NOMO-1 (cell line): ENCODE measurements at regions not wholly inside any gene's neighbourhood (a gene's known extent, or its start where the extent isn't known, plus 50 kb on each side); places are given as distances from the start of the nearest gene placed in this dataset.

ENCODE experiments used
- DNase-seq, 2 experiments: peaks; one replicate each; lab custom pipeline; 2025; ENCODE audit not compliant: unreplicated experiment in 2 of 2; lab: John Stamatoyannopoulos, UW

DNA sequence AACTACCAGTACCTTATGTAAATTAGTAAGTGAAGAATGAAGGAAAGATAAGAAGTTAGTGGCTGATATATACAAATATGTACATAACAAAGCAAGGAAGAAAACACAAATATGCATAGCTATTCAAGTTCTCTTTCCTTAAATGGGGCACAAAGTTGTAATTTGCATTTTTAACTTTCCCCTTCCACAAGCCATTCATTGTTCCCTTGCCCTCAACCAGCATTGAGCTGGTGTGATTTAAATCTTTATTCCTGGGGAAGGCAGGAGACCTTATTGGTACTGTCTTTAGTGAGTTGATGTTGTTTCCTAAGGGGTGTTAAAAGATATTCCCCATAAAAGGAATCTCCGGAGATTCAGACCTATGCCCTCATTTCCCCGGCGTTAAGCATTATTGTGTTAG is 735.3 kb downstream of the PCDH18 start:
- no peak for DNase-seq

DNA sequence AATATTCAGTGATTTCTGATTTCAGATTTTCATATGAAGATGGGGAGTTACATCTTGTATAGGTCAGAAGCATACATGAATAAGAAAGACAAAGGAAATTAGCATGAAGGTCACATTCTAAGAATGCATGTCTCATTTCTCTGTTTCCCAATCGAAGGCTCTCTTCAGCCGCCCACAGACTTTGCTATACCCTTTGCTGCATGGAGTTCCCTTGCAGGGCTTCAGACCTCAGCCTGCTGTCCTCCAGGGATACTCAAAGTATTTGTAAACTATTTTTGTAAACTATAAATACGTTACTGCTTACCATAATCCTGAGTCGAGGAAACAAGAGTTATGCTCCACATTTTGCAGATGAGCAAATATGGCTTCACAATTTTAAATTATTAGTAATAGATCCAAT is 738.4 kb downstream of the PCDH18 start:
- DNase-seq, result no peak

DNA sequence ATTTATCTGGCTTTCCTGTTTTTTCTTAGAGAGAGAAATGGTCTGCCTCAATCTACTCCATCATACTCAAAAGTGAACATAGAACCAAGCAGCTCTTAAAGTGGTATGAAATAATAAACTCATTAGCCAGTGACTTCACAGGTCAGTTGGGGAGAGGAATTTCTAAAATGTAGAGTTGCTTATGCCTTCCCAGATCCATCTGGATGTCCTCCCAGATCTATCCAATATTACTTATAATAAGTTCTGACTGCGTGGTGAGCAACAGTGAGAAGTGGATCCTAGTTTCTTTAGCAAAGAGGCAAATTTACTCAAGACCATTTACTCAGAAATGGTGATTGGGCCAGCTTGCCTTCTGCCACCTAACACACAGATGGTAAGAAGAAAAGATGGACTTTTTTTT is 748.0 kb downstream of the PCDH18 start:
- no peak for DNase-seq

- DNase-seq, result no peak
Observed at GRCh38 chr4:136769717-136770116, 762.6 kb downstream of the PCDH18 start.

- DNase-seq, result no peak
Observed at GRCh38 chr4:136768925-136769275, 763.4 kb downstream of the PCDH18 start.

GRCh38 chr4:136768213-136768924 is 763.9 kb downstream of the PCDH18 start:
- no peak for DNase-seq

DNA sequence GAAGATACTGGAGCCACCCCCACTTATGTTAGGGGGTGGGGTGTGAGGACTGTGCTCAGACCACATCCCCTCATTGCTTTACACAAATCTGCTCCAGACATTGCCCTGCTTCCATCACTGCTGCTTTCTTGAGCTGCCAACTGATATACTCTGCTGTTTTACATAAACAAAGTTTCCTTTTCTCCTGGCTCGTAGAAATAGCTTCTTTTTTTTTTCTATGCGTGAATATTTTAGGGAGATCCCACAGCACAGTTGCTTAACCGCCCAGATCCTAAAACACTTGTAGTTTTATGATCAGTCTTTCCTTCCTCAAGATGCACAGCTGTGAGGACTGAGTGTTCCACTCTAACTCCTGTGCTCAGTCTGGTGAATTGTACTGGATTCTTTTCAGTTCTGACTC is 768.4 kb downstream of the PCDH18 start:
- no peak for DNase-seq

- no peak for DNase-seq
Observed at GRCh38 chr4:136755531-136755916, 776.8 kb downstream of the PCDH18 start.

DNA sequence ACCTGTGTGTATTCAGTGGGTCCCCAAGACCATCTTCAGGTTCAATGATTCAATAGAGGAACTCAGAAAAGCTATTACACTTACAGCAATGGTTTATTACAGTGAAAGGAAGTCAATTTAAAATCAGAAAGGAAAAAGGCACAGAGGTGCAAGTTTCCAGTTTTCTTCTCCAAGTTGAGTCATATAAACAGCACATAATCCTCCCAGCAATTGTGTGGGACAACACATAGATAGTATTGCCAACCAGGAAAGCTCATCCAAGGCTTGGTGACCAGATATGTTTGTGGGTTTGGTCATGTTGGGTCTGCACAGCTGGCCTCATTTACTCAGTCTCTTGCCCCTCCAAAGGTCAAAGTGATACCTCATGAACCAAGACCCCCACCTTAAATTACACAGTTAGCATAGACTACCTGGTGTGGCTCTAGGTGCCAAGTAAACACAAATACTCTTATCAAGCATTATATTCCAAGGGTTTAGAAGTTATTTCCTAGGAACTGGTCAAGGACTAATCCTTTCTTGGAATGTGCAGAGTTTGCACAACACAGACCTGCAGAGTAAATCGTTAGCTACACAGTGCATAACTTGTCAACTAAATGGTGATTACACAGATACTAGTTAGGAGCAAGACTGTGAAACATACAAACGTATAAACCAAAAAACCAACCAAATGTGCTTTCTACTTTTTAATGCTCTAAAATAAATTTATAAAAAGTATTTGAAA is 777.3 kb downstream of the PCDH18 start:
- DNase-seq, result no peak

GRCh38 chr4:136751556-136751955 is 780.7 kb downstream of the PCDH18 start:
- no peak for DNase-seq

DNA sequence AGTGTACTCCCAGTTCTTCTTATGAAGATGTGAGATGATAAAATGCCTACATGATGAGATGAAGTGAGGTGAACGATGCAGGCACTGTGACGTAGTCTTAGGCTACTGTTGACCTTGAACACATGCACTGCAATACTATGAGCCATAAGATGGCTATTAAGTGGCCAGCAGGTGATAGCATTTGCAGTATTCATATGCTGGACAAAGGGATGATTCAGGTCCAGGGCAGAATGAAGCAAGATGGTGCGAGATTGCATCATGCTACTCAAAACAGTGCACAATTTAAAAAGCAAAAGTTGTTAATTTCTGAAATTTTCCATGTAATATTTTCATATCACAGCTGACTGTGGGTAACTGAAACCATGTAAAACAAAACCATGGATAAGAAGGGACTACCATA is 781.4 kb downstream of the PCDH18 start:
- no peak for DNase-seq

DNA sequence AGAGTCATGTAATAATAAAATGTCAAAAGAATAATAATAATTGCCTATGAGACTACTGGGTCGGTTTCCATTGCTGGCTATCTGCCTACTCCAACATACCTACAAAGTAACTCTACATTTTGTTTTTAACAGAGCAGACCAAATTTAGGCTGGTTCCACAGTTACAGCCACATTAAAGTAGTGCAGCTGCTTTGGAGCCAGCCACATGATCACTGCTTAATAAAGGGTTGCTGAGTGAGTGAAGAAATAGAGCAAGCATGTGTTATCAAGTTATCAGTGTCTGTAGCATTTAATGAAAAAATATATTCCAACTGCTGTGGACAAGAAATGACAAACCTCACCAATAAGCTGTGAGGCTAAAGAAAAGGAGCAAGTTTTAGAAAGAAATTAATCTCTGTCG is 782.3 kb downstream of the PCDH18 start:
- no peak for DNase-seq

DNA sequence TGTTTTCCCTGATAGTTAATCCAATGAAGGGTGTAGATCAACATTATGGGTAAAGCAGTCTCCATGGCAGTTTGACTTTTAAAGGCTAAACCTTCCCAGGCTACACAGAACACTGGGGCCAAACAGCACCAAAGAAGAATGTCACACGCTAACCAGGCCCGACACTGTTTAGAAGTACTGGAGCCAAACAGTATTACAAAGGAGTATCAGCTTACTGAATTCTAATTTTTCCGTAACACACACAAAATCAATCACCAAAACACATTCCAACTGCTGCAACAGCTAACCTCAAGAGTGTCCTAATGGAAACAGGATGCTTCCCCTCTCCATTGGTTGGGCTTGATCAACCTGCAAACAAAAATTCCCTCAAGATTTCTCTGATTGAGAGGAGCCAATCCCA is 783.5 kb downstream of the PCDH18 start:
- DNase-seq, result no peak

GRCh38 chr4:136748165-136748564 is 784.1 kb downstream of the PCDH18 start:
- DNase-seq, result no peak

DNA sequence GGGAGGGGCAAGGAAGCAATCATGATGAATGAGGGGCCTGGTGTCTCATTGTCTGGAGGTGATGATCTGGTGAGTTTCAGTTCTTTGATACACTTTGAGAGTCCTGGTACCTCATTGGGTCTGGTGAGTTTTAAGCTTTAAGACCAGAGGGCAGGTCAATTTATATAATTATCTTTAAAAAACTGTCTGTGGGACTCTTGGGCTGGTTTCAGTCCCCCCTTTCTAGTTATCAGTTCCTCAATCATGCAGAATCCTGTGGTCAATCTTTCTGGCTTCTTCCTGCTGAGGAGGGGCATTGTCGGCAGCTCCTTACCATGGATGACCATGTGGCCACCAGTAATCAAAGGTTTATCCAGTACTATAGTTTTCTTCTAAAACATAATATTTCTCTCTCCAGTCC is 789.1 kb downstream of the PCDH18 start:
- no peak for DNase-seq

GRCh38 chr4:136742333-136742732 is 790.0 kb downstream of the PCDH18 start:
- no peak for DNase-seq

DNA sequence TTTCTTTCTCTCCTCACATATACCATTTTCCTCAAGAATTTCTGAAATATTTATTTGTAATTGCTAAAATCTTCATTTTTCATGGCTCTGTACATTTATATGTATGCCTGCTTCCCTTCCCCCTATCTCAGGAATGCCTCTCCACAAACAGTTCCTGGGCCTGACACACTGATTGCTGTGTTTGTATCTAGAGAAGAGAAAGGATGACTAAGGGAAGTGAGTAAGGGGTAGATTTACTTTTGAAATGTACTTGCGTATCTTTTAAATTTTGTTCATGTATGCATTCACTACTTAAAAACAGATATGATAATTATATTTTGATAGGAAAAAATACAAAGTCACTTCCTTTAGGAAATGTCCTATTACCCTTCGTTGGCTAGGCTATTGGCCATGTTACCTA is 790.8 kb downstream of the PCDH18 start:
- DNase-seq, result no peak

- DNase-seq, result no peak
Observed at GRCh38 chr4:136740326-136740725, 792.0 kb downstream of the PCDH18 start.

GRCh38 chr4:136737066-136737465 is 795.2 kb downstream of the PCDH18 start:
- DNase-seq, result no peak

GRCh38 chr4:136731025-136731424 is 801.3 kb downstream of the PCDH18 start:
- no peak for DNase-seq

GRCh38 chr4:136725286-136726081 is 806.8 kb downstream of the PCDH18 start:
- DNase-seq, result no peak

DNA sequence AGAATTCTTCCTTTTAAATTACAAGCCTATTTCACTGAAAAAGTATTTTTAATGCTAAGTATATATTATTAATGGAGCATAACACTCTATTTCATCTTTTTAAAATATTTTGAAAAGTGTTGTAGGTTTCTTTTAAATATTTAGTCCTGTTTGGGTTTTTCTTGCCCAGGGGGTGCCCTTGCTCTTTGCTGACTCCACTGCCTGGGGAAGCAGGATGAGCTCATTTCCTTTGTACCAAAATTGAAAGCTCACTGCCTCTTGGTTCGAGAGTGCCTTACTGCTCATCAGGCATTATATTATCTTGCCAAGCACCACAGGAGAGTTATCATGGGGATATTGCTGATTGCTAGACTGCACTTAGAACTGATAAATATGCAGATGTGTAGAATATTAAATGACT is 819.2 kb downstream of the PCDH18 start:
- no peak for DNase-seq
